ENCODE measurements at regions not wholly inside any gene's neighbourhood (a gene's known extent, or its start where the extent isn't known, plus 50 kb on each side); places are given as distances from the start of the nearest gene placed in this dataset.

- DNase-seq (ENCODE audit: low read depth in 6 of 9, low spot score in 9 of 9), result no peak
- WGBS, result 93% methylated on average over 17 of the region's 17 CpGs
- peaks cover 0 to 43% of the 10 kb centered on the region in 2 donors for H3K4me1 ChIP-seq (ENCODE audit: control insufficient read depth in 2 of 2, insufficient read depth in 2 of 2, low read length in 2 of 2)
- H3K36me3 ChIP-seq (ENCODE audit: control insufficient read depth in 2 of 2, insufficient read depth in 2 of 2, low read length in 1 of 2), result no peaks in the 10 kb centered on the region
- H3K27me3 ChIP-seq (ENCODE audit: control insufficient read depth in 2 of 2, insufficient read depth in 1 of 2, low read length in 1 of 2), result peaks cover 0 to 7% of the 10 kb centered on the region in 2 donors
- no peak overlapping the region for H3K27ac ChIP-seq (ENCODE audit: low read depth in 1 of 2, low read length in 1 of 2)
- no peak overlapping the region for H3K4me3 ChIP-seq (ENCODE audit: low read length in 2 of 2)
- peaks cover 2 to 23% of the 10 kb centered on the region in 2 donors for H3K9me3 ChIP-seq (ENCODE audit: control insufficient read depth in 2 of 2, insufficient read depth in 1 of 2, low read length in 1 of 2)
Measured at GRCh38 chr22:44618400-44618799, 83.6 kb upstream of the PRR5 start.

GRCh38 chr22:44617828-44618227, 84.2 kb upstream of the PRR5 start:
- no peak for DNase-seq (ENCODE audit: low read depth in 6 of 9, low spot score in 9 of 9)
- no peak overlapping the region for H3K4me3 ChIP-seq (ENCODE audit: low read length in 2 of 2)
- peaks cover 0 to 42% of the 10 kb centered on the region in 2 donors for H3K4me1 ChIP-seq (ENCODE audit: control insufficient read depth in 2 of 2, insufficient read depth in 2 of 2, low read length in 2 of 2)
- H3K36me3 ChIP-seq (ENCODE audit: control insufficient read depth in 2 of 2, insufficient read depth in 2 of 2, low read length in 1 of 2), result no peaks in the 10 kb centered on the region
- WGBS, result 96% methylated on average over 4 of the region's 4 CpGs
- H3K27me3 ChIP-seq (ENCODE audit: control insufficient read depth in 2 of 2, insufficient read depth in 1 of 2, low read length in 1 of 2), result peaks cover 0 to 7% of the 10 kb centered on the region in 2 donors
- peaks cover 2 to 26% of the 10 kb centered on the region in 2 donors for H3K9me3 ChIP-seq (ENCODE audit: control insufficient read depth in 2 of 2, insufficient read depth in 1 of 2, low read length in 1 of 2)
- no peak overlapping the region for H3K27ac ChIP-seq (ENCODE audit: low read depth in 1 of 2, low read length in 1 of 2)

DNA sequence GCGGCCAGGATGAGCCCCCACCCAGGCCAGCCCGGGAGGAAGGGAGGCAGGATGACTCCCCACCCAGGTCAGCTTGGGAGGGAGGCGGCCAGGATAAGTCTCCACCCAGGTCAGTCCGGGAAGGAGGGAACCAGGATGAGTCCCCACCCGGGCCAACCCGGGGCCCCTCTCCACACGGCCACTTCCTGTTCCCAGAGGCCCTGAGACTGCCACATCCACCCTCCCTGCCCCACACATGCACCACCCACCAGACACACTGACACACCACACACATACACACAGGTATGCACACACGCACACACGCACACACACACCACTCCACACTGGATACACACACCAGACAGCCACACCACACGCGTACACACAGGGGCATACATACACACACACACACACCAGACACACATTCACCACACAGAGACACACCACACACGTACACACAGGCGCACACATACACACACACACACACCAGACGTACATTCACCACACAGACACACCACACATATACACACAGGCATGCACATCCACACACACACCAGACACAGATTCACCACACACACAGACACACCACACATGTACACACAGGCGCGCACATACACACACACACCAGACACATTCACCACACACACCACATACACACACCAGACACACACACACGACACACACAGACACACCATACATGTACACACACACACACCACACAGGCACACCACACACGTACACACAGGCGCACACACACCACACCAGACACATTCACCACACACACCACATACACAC, 84.9 kb upstream of the PRR5 start:
- H3K4me1 ChIP-seq (ENCODE audit: control insufficient read depth in 2 of 2, insufficient read depth in 2 of 2, low read length in 2 of 2), result peaks cover 0 to 35% of the 10 kb centered on the region in 2 donors
- peaks cover 0 to 7% of the 10 kb centered on the region in 2 donors for H3K27me3 ChIP-seq (ENCODE audit: control insufficient read depth in 2 of 2, insufficient read depth in 1 of 2, low read length in 1 of 2)
- 71% methylated on average over 19 of the region's 19 CpGs for WGBS
- no peak overlapping the region for H3K4me3 ChIP-seq (ENCODE audit: low read length in 2 of 2)
- no peak for DNase-seq (ENCODE audit: low read depth in 6 of 9, low spot score in 9 of 9)
- H3K9me3 ChIP-seq (ENCODE audit: control insufficient read depth in 2 of 2, insufficient read depth in 1 of 2, low read length in 1 of 2), result peaks cover 2 to 28% of the 10 kb centered on the region in 2 donors
- H3K27ac ChIP-seq (ENCODE audit: low read depth in 1 of 2, low read length in 1 of 2), result no peak overlapping the region
- no peaks in the 10 kb centered on the region for H3K36me3 ChIP-seq (ENCODE audit: control insufficient read depth in 2 of 2, insufficient read depth in 2 of 2, low read length in 1 of 2)

DNA sequence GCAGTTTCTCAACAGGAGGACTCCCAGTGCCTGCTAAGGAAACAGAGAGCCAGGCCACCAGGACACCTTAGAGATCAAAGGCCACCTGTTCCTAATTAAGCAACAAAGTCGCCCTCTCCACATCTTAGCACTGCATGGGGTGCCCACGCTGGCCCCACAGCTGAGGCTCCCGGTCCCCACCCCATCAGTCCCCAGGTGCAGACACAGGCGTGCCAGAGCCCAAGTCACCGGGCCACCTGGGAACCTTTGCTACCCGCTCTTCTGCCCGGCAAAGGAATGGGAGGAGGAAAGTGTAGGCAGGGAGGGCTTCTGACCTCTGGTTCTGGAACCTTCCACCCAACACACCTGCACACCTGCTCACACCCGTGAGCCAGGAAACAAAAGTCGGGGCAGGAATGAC, 85.5 kb upstream of the PRR5 start:
- Histone ChIP-seq H3K36me3 (ENCODE audit: control insufficient read depth in 2 of 2, insufficient read depth in 2 of 2, low read length in 1 of 2) (no peaks in the 10 kb centered on the region), H3K4me3 (ENCODE audit: low read length in 2 of 2) (no peak overlapping the region), H3K27me3 (ENCODE audit: control insufficient read depth in 2 of 2, insufficient read depth in 1 of 2, low read length in 1 of 2) (peaks cover 0 to 7% of the 10 kb centered on the region in 2 donors), H3K9me3 (ENCODE audit: control insufficient read depth in 2 of 2, insufficient read depth in 1 of 2, low read length in 1 of 2) (peaks cover 3 to 34% of the 10 kb centered on the region in 2 donors), H3K4me1 (ENCODE audit: control insufficient read depth in 2 of 2, insufficient read depth in 2 of 2, low read length in 2 of 2) (peaks cover 0 to 28% of the 10 kb centered on the region in 2 donors), H3K27ac (ENCODE audit: low read depth in 1 of 2, low read length in 1 of 2) (no peak overlapping the region)
- no peak for DNase-seq (ENCODE audit: low read depth in 6 of 9, low spot score in 9 of 9)
- WGBS, result 72% methylated on average over 9 of the region's 9 CpGs

- H3K9me3 ChIP-seq (ENCODE audit: control insufficient read depth in 2 of 2, insufficient read depth in 1 of 2, low read length in 1 of 2), result peaks cover 3 to 40% of the 10 kb centered on the region in 2 donors
- 85% methylated on average over 8 of the region's 8 CpGs for WGBS
- peaks cover 0 to 7% of the 10 kb centered on the region in 2 donors for H3K27me3 ChIP-seq (ENCODE audit: control insufficient read depth in 2 of 2, insufficient read depth in 1 of 2, low read length in 1 of 2)
- no peak overlapping the region for H3K27ac ChIP-seq (ENCODE audit: low read depth in 1 of 2, low read length in 1 of 2)
- no peak overlapping the region for H3K4me3 ChIP-seq (ENCODE audit: low read length in 2 of 2)
- peaks cover 0 to 26% of the 10 kb centered on the region in 2 donors for H3K4me1 ChIP-seq (ENCODE audit: control insufficient read depth in 2 of 2, insufficient read depth in 2 of 2, low read length in 2 of 2)
- DNase-seq (ENCODE audit: low read depth in 6 of 9, low spot score in 9 of 9), result no peak
- H3K36me3 ChIP-seq (ENCODE audit: control insufficient read depth in 2 of 2, insufficient read depth in 2 of 2, low read length in 1 of 2), result no peaks in the 10 kb centered on the region
Measured at GRCh38 chr22:44615602-44616180, 86.3 kb upstream of the PRR5 start.

GRCh38 chr22:44615146-44615545, 86.9 kb upstream of the PRR5 start:
- WGBS, result 97% methylated on average over 16 of the region's 16 CpGs
- DNase-seq (ENCODE audit: low read depth in 6 of 9, low spot score in 9 of 9), result no peak
- H3K27ac ChIP-seq (ENCODE audit: low read depth in 1 of 2, low read length in 1 of 2), result no peak overlapping the region
- peaks cover 0 to 3% of the 10 kb centered on the region in 2 donors for H3K27me3 ChIP-seq (ENCODE audit: control insufficient read depth in 2 of 2, insufficient read depth in 1 of 2, low read length in 1 of 2)
- H3K4me3 ChIP-seq (ENCODE audit: low read length in 2 of 2), result no peak overlapping the region
- no peaks in the 10 kb centered on the region for H3K36me3 ChIP-seq (ENCODE audit: control insufficient read depth in 2 of 2, insufficient read depth in 2 of 2, low read length in 1 of 2)
- H3K9me3 ChIP-seq (ENCODE audit: control insufficient read depth in 2 of 2, insufficient read depth in 1 of 2, low read length in 1 of 2), result peaks cover 3 to 43% of the 10 kb centered on the region in 2 donors
- peaks cover 0 to 20% of the 10 kb centered on the region in 2 donors for H3K4me1 ChIP-seq (ENCODE audit: control insufficient read depth in 2 of 2, insufficient read depth in 2 of 2, low read length in 2 of 2)

- WGBS, result 80% methylated on average over 2 of the region's 2 CpGs
- Histone ChIP-seq H3K36me3 (ENCODE audit: control insufficient read depth in 2 of 2, insufficient read depth in 2 of 2, low read length in 1 of 2) (no peaks in the 10 kb centered on the region), H3K27me3 (ENCODE audit: control insufficient read depth in 2 of 2, insufficient read depth in 1 of 2, low read length in 1 of 2) (no peaks in the 10 kb centered on the region), H3K4me1 (ENCODE audit: control insufficient read depth in 2 of 2, insufficient read depth in 2 of 2, low read length in 2 of 2) (peaks cover 0 to 12% of the 10 kb centered on the region in 2 donors), H3K27ac (ENCODE audit: low read depth in 1 of 2, low read length in 1 of 2) (no peak overlapping the region), H3K9me3 (ENCODE audit: control insufficient read depth in 2 of 2, insufficient read depth in 1 of 2, low read length in 1 of 2) (peaks cover 3 to 43% of the 10 kb centered on the region in 2 donors), H3K4me3 (ENCODE audit: low read length in 2 of 2) (no peak overlapping the region)
- no peak for DNase-seq (ENCODE audit: low read depth in 6 of 9, low spot score in 9 of 9)
Measured at GRCh38 chr22:44613196-44613595, 88.8 kb upstream of the PRR5 start.

DNA sequence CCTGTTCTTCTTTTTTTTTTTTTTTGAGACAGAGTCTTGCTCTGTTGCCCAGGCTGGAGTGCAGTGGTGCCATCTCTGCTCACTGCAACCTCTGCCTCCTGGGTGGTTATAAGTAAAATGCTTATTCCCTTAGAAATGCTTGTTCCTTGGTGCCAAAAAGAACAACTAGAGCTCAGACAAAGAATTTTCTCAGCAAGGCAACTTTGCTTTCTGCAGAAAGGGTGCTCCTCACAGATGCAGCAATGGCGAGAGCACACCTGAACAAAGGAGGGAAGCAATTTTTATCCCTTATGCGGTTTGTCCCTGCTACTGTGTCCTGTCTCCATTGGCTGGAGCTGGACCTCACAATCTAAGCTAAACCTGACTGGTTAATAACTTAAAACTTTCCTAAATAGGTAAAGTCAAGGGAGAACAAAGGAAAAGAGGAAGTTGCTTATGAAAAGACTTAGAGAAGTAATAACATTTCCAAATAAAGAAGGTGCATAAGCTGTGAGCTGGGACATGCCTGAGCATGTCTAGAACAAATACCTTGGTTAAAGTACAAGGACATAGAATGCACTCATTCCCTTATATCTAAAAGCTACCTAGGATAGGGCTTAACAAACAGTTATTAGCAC, 90.0 kb upstream of the PRR5 start:
- Histone ChIP-seq H3K27ac (ENCODE audit: low read depth in 1 of 2, low read length in 1 of 2) (no peak overlapping the region), H3K27me3 (ENCODE audit: control insufficient read depth in 2 of 2, insufficient read depth in 1 of 2, low read length in 1 of 2) (peaks cover 0 to under 1% of the 10 kb centered on the region in 2 donors), H3K4me1 (ENCODE audit: control insufficient read depth in 2 of 2, insufficient read depth in 2 of 2, low read length in 2 of 2) (peaks cover 0 to 19% of the 10 kb centered on the region in 2 donors), H3K36me3 (ENCODE audit: control insufficient read depth in 2 of 2, insufficient read depth in 2 of 2, low read length in 1 of 2) (no peaks in the 10 kb centered on the region), H3K4me3 (ENCODE audit: low read length in 2 of 2) (no peak overlapping the region), H3K9me3 (ENCODE audit: control insufficient read depth in 2 of 2, insufficient read depth in 1 of 2, low read length in 1 of 2) (peaks cover 3 to 38% of the 10 kb centered on the region in 2 donors)
- 91% methylated on average over 2 of the region's 2 CpGs for WGBS
- no peak for DNase-seq (ENCODE audit: low read depth in 6 of 9, low spot score in 9 of 9)

- H3K4me3 ChIP-seq (ENCODE audit: low read length in 2 of 2), result no peak overlapping the region
- H3K9me3 ChIP-seq (ENCODE audit: control insufficient read depth in 2 of 2, insufficient read depth in 1 of 2, low read length in 1 of 2), result peaks cover 3 to 28% of the 10 kb centered on the region in 2 donors
- H3K36me3 ChIP-seq (ENCODE audit: control insufficient read depth in 2 of 2, insufficient read depth in 2 of 2, low read length in 1 of 2), result no peaks in the 10 kb centered on the region
- H3K27ac ChIP-seq (ENCODE audit: low read depth in 1 of 2, low read length in 1 of 2), result no peak overlapping the region
- no peak for DNase-seq (ENCODE audit: low read depth in 6 of 9, low spot score in 9 of 9)
- peaks cover 0 to 2% of the 10 kb centered on the region in 2 donors for H3K27me3 ChIP-seq (ENCODE audit: control insufficient read depth in 2 of 2, insufficient read depth in 1 of 2, low read length in 1 of 2)
- peaks cover 3 to 28% of the 10 kb centered on the region in 2 donors for H3K4me1 ChIP-seq (ENCODE audit: control insufficient read depth in 2 of 2, insufficient read depth in 2 of 2, low read length in 2 of 2)
- 95% methylated on average over 8 of the region's 8 CpGs for WGBS
Measured at GRCh38 chr22:44610071-44610470, 91.9 kb upstream of the PRR5 start.

Data from thymus (tissue), 11 donors.